Stimulated activated CD8-positive, alpha-beta memory T cell treated with anti-CD3 and anti-CD28 coated beads, Interleukin-7, amount 100 ng/mL, for 48 hours (primary cell): ENCODE measurements at regions not wholly inside any gene's neighbourhood (a gene's known extent, or its start where the extent isn't known, plus 50 kb on each side); places are given as distances from the start of the nearest gene placed in this dataset.

Experiments used
- DNase-seq, 2 donors: peaks; one replicate each; pipeline ENCODE4 v3.0.0-alpha.2; 2020; ENCODE audit warnings: low read depth in 1 of 2; ENCODE audit errors: extremely low read depth in 1 of 2

GRCh38 chr2:126748188-126748760 is 92.3 kb downstream of the GYPC start:
- DNase-seq, result no peak

DNA sequence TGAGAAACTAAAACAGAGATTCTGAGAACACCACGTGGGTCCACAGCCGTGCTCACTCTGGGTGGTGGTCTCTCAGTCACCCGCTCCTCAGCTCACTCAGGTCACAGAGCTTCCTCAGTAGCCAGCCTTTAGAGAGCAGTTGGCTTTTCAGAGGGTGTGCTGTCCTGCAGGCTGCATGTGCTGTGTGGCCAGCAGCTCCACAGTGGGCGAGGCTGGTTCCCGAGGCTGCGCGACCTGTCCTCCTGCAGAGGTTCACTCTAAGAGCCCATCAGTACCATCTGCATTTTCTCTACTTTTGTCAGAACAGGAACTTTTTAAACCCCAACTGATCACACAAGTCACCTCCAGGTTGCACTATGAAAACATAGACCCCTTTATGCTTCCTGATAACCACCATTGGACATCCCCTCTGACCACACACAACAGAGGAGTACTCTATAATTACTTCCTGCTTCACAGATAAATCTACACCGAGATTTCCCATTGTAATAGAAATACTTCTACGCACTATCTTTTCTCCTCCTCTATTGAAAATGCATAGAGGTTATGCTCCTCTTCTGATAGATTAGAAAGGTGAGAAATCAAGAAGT is 93.1 kb downstream of the GYPC start:
- no peak for DNase-seq

GRCh38 chr2:126749537-126749936 is 93.6 kb downstream of the GYPC start:
- no peak for DNase-seq

- DNase-seq, result no peak
These were observed 94.5 kb downstream of the GYPC start for GRCh38 chr2:126750506-126750905.

- no peak for DNase-seq
These were observed 95.5 kb downstream of the GYPC start for GRCh38 chr2:126751477-126751876.

DNA sequence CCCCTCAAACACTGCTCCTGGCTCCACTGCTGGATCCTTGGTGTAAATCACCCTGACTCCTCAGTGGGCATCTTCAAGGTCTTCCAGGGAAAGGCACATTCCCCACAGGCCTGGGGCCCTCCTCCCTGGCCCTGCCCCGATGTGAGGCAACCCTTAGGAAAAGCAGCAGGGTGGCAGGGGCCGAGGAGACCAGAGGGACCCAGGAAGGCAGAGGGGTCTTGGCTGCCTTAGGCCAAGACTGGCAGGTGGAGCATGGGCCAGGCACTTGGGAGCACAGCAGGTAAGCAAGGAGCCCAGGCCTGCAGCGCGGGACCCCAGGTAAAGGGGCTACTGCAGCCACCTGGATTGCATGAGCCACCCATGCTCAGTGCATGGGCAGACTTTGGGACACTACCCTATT is 96.9 kb downstream of the GYPC start:
- DNase-seq, result no peak

GRCh38 chr2:126753501-126754212 is 97.7 kb downstream of the GYPC start:
- DNase-seq, result no peak

GRCh38 chr2:126754240-126755004 is 98.5 kb downstream of the GYPC start:
- no peak for DNase-seq

- DNase-seq, result no peak
These were observed 100.2 kb downstream of the GYPC start for GRCh38 chr2:126756125-126756524.

- DNase-seq, result no peak
These were observed 105.5 kb downstream of the GYPC start for GRCh38 chr2:126761256-126761980.

DNA sequence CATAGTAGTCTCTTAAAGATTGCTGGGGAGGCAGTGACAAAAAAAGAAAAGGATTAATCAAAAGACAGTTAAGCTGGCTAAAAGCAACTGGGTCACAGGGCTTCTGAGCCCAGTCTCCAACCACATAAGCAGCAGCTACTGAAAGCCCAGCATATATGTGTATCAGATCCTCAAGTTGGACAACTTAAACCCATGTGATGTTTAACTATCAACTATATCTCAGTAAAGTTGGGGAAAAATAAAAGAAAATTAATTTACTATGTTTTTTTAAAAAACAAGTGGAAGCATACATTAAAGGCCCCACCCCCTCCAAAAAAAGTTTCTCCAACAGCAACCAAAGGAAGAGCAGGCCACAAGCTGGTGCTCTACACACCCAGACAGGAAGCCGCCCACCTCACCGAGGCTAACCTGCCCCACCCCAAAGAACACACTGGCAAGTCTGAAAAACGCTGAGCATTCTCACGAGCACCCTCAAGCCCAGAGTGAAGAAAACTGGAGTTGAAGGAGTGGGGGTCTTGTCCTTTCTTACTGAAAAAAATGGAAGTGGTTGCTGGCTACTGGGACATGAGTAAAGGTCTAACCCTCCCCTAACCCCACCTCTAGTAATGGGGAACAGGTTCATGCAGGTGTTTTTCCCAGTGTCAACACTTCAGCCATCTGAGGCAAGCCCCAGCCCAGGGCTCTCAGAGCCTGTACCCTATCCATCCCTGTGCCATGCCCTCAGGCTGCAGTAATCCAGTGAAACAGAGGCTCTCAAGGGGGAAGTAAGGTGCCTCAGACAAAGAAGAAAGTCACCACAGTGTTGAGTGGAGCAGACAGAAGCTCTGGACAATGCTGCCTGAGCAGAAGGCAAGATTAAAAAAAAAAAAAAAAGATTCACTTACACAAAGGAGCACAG is 106.3 kb downstream of the GYPC start:
- peak; percentile 13 to 42 for DNase-seq

- DNase-seq, result no peak
These were observed 108.8 kb downstream of the GYPC start for GRCh38 chr2:126764686-126765265.

DNA sequence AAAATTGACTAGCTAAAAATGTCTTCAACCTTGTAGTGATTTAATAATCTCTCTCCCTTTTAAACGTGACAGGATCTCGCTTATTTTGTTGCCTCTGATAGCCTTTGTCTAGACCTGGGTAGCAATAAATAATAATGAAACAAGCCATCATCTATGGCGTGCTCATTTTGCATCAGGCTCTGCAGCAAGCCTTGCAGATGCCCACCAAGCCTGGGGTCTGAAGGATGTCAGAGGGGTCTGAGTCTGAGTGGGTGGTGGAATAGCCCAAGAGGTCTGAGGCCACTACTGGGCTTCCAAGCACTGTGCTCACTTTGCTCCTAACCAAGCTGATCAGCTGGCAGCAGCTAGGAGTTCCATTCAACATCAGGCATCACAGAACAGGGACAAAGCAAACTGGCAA is 109.4 kb downstream of the GYPC start:
- no peak for DNase-seq

GRCh38 chr2:126766295-126766968 is 110.5 kb downstream of the GYPC start:
- DNase-seq, result no peak

- no peak for DNase-seq
These were observed 111.0 kb downstream of the GYPC start for GRCh38 chr2:126766969-126767296.

- no peak for DNase-seq
These were observed 113.2 kb downstream of the GYPC start for GRCh38 chr2:126769118-126769517.

DNA sequence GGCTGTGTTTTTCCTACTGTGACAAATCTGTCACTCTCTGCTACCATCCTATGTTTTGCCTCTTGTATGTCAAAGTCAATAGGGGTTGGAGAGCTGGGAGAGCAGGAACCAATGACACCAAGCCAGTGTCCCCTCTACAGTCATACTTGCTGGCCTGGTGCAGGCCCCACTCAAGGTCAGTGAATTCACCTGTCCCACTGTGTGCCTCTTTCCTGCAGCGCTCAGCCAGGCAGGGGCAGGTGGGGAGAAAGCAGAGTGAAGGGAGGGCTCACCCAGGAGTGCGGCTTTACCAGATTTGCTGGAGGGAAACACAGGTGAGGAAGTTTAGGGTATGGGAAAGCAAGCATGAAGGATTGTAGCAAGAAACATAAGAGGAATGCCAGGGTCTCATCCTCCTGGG is 114.5 kb downstream of the GYPC start:
- DNase-seq, result no peak

GRCh38 chr2:126771094-126771493 is 115.1 kb downstream of the GYPC start:
- DNase-seq, result no peak

GRCh38 chr2:126771501-126772195 is 115.7 kb downstream of the GYPC start:
- DNase-seq, result no peak
